ENCODE measurements at regions not wholly inside any gene's neighbourhood (a gene's known extent, or its start where the extent isn't known, plus 50 kb on each side); places are given as distances from the start of the nearest gene placed in this dataset.

DNA sequence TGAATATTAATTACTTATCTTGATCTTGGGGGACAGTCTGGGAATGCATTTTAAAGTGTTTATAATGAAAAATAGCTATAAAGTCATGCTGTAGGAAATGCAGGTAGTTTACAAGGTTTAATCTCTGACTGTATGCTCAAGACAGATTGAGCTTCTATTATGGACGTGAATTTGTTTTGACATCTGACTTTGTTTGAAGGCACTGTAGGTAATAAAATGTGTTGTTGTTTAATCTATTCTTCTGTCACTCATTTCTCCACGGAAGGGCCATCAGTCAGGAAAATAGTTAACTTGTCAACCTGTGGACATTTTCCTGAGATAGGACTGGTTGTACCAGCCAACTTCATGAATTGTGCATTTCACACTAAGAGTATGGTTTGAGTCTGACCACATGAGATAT lies 893.1 kb upstream of the SLITRK6 start:
- H3K27me3 ChIP-seq (ENCODE audit: control insufficient read depth, insufficient read depth, low read length), result no peaks in the 10 kb centered on the region
- intact Hi-C loops (cut with micrococcal nuclease; ENCODE audit: unreplicated experiment) (no loop called here), in situ Hi-C loops (cut with HindIII; ENCODE audit: low pct_unique_long_range_greater_than_20kb, low sequenced_read_pairs) (no loop called here)
- no peaks in the 10 kb centered on the region for H3K9me3 ChIP-seq (ENCODE audit: control insufficient read depth, insufficient read depth, low read depth, low read length)
- ChIA-PET CTCF (no interaction called here), POLR2A (no interaction called here)
- DNase-seq (ENCODE audit: low read depth, low spot score) (no peak), ATAC-seq (no peak)
- BruUV-seq (replicated peaks), result no TSS peak
- TF ChIP-seq, protein P1, sequence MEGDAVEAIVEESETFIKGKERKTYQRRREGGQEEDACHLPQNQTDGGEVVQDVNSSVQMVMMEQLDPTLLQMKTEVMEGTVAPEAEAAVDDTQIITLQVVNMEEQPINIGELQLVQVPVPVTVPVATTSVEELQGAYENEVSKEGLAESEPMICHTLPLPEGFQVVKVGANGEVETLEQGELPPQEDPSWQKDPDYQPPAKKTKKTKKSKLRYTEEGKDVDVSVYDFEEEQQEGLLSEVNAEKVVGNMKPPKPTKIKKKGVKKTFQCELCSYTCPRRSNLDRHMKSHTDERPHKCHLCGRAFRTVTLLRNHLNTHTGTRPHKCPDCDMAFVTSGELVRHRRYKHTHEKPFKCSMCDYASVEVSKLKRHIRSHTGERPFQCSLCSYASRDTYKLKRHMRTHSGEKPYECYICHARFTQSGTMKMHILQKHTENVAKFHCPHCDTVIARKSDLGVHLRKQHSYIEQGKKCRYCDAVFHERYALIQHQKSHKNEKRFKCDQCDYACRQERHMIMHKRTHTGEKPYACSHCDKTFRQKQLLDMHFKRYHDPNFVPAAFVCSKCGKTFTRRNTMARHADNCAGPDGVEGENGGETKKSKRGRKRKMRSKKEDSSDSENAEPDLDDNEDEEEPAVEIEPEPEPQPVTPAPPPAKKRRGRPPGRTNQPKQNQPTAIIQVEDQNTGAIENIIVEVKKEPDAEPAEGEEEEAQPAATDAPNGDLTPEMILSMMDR (IDR thresholded peaks at IDR 0.05), result no peak
- TF ChIP-seq POLR2AphosphoS5 (IDR thresholded peaks at IDR 0.05; ENCODE audit: low read depth, low read length), result no peak
- TF ChIP-seq TCF7L2 (IDR thresholded peaks at IDR 0.05; ENCODE audit: low read depth, low read length), result no peak
- TF ChIP-seq, protein P2, sequence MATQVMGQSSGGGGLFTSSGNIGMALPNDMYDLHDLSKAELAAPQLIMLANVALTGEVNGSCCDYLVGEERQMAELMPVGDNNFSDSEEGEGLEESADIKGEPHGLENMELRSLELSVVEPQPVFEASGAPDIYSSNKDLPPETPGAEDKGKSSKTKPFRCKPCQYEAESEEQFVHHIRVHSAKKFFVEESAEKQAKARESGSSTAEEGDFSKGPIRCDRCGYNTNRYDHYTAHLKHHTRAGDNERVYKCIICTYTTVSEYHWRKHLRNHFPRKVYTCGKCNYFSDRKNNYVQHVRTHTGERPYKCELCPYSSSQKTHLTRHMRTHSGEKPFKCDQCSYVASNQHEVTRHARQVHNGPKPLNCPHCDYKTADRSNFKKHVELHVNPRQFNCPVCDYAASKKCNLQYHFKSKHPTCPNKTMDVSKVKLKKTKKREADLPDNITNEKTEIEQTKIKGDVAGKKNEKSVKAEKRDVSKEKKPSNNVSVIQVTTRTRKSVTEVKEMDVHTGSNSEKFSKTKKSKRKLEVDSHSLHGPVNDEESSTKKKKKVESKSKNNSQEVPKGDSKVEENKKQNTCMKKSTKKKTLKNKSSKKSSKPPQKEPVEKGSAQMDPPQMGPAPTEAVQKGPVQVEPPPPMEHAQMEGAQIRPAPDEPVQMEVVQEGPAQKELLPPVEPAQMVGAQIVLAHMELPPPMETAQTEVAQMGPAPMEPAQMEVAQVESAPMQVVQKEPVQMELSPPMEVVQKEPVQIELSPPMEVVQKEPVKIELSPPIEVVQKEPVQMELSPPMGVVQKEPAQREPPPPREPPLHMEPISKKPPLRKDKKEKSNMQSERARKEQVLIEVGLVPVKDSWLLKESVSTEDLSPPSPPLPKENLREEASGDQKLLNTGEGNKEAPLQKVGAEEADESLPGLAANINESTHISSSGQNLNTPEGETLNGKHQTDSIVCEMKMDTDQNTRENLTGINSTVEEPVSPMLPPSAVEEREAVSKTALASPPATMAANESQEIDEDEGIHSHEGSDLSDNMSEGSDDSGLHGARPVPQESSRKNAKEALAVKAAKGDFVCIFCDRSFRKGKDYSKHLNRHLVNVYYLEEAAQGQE (IDR thresholded peaks at IDR 0.05; ENCODE audit: insufficient read depth in 1 of 2, low read depth in 2 of 2, low read length in 1 of 2), result no peak
- no peak for TF ChIP-seq SIN3A (IDR thresholded peaks at IDR 0.05; ENCODE audit: borderline replicate concordance, insufficient read depth, low read depth, low read length)
- no peaks in the 10 kb centered on the region for H3K36me3 ChIP-seq (ENCODE audit: control insufficient read depth, insufficient read depth, low read length)
- no peak overlapping the region for H3K4me3 ChIP-seq (ENCODE audit: low read depth in 2 of 2, low read length in 2 of 2)
- H3K4me1 ChIP-seq (ENCODE audit: control insufficient read depth, insufficient read depth, low read length), result no peaks in the 10 kb centered on the region
- no peak overlapping the region for H3K27ac ChIP-seq (ENCODE audit: low read length)

DNA sequence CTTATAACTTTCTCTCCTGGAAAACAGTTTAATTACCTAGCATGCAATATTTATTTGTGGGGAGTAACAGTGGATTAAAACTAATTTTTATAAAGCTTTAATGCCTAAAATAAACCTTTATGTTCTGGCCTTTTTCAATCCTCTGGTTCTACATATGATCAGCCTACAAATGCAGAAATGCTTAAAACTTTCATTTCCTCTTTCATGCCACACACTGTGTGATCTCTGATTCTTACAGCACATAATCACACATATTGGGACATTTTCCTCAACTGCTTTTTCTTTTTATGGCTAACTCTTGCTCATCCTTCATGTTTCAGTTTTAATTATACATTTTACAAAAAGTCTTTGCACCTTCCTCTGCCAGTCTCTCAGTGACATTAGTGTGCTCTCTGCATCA lies 910.8 kb upstream of the SLITRK6 start:
- DNase-seq (ENCODE audit: low read depth, low spot score), result no peak
- BruUV-seq (replicated peaks), result no TSS peak
- POLR2A ChIA-PET, result no interaction called here
- Histone ChIP-seq H3K4me1 (ENCODE audit: control insufficient read depth, insufficient read depth, low read length) (no peaks in the 10 kb centered on the region; the same call in 1 of the 2 replicates), H3K27me3 (ENCODE audit: control insufficient read depth, insufficient read depth, low read length) (no peaks in the 10 kb centered on the region), H3K36me3 (ENCODE audit: control insufficient read depth, insufficient read depth, low read length) (no peaks in the 10 kb centered on the region), H3K4me3 (ENCODE audit: low read depth in 2 of 2, low read length in 2 of 2) (no peak overlapping the region), H3K9me3 (ENCODE audit: control insufficient read depth, insufficient read depth, low read depth, low read length) (no peaks in the 10 kb centered on the region), H3K27ac (ENCODE audit: low read length) (no peak overlapping the region)
- ATAC-seq, result no peak
- TF ChIP-seq SIN3A (IDR thresholded peaks at IDR 0.05; ENCODE audit: borderline replicate concordance, insufficient read depth, low read depth, low read length) (no peak), TCF7L2 (IDR thresholded peaks at IDR 0.05; ENCODE audit: low read depth, low read length) (no peak), POLR2AphosphoS5 (IDR thresholded peaks at IDR 0.05; ENCODE audit: low read depth, low read length) (no peak)
- TF ChIP-seq, protein P2 (IDR thresholded peaks at IDR 0.05; ENCODE audit: insufficient read depth in 1 of 2, low read depth in 2 of 2, low read length in 1 of 2), result no peak
- TF ChIP-seq, protein P1 (IDR thresholded peaks at IDR 0.05), result no peak
- CTCF ChIA-PET, result no interaction called here
- in situ Hi-C loops (cut with HindIII; ENCODE audit: low pct_unique_long_range_greater_than_20kb, low sequenced_read_pairs), result no loop called here
- intact Hi-C loops (cut with micrococcal nuclease; ENCODE audit: unreplicated experiment), result no loop called here
